OCI-LY1 (cell line): ENCODE measurements at regions not wholly inside any gene's neighbourhood (a gene's known extent, or its start where the extent isn't known, plus 50 kb on each side); places are given as distances from the start of the nearest gene placed in this dataset.

ENCODE experiments used
- H2AFZ ChIP-seq: fragments of 200-600 bp; sonication (generic), shearing (Covaris generic); 2 replicates; pipeline ENCODE4 v1.6.0; 2014; ENCODE audit warnings: antibody characterized with exemption, mild to moderate bottlenecking, low read length
- H3F3A ChIP-seq: fragments of 200-600 bp; sonication (generic), shearing (Covaris generic); 2 replicates; pipeline ENCODE4 v1.6.0; 2014; ENCODE audit warnings: mild to moderate bottlenecking, antibody characterized with exemption, low read length, moderate library complexity; ENCODE audit not compliant: insufficient read depth
- H3K27ac ChIP-seq: fragments of 200-600 bp; sonication (generic); 2 replicates; pipeline ENCODE4 v1.5.1; 2014; ENCODE audit warnings: low read length, mixed run types, mild to moderate bottlenecking, low read depth; ENCODE audit not compliant: poor library complexity, severe bottlenecking
- H3K27me3 ChIP-seq: fragments of 200-600 bp; sonication (generic); 2 replicates; pipeline ENCODE4 v1.6.0; 2014; ENCODE audit warnings: antibody characterized with exemption, mild to moderate bottlenecking, low read length, moderate library complexity; ENCODE audit not compliant: insufficient read depth
- H3K36me3 ChIP-seq: fragments of 200-600 bp; sonication (generic); 2 replicates; pipeline ENCODE4 v1.6.1; 2014; ENCODE audit warnings: mild to moderate bottlenecking, antibody characterized with exemption, low read length, moderate library complexity, mixed read lengths; ENCODE audit not compliant: insufficient read depth
- H3K4me1 ChIP-seq: fragments of 200-600 bp; sonication (generic); 2 replicates; pipeline ENCODE4 v1.5.1; 2014; ENCODE audit warnings: mild to moderate bottlenecking, low read length, moderate library complexity; ENCODE audit not compliant: insufficient read depth, severe bottlenecking
- H3K4me2 ChIP-seq: fragments of 200-600 bp; sonication (generic), shearing (Covaris generic); 2 replicates; pipeline ENCODE4 v1.6.1; 2014; ENCODE audit warnings: low read length
- H3K4me3 ChIP-seq: fragments of 200-600 bp; sonication (generic); 2 replicates; pipeline ENCODE4 v1.5.1; 2014; ENCODE audit warnings: low read length, low read depth, mild to moderate bottlenecking, mixed read lengths; ENCODE audit not compliant: poor library complexity, severe bottlenecking
- H3K79me2 ChIP-seq: fragments of 200-600 bp; shearing (Covaris generic); 2 replicates; pipeline ENCODE4 v1.6.1; 2016; ENCODE audit warnings: mixed run types, low read length, mixed read lengths; ENCODE audit not compliant: insufficient read depth
- H3K9ac ChIP-seq: fragments of 200-600 bp; sonication (generic), shearing (Covaris generic); 2 replicates; pipeline ENCODE4 v1.6.1; 2014; ENCODE audit warnings: mild to moderate bottlenecking, low read length, mixed read lengths
- H3K9me2 ChIP-seq: fragments of 200-600 bp; sonication (generic), shearing (Covaris generic); 2 replicates; pipeline ENCODE4 v1.6.1; 2014; ENCODE audit warnings: low read depth, mild to moderate bottlenecking, low read length, mixed read lengths
- H3K9me3 ChIP-seq: fragments of 200-600 bp; shearing (Covaris generic); 2 replicates; pipeline ENCODE4 v1.6.1; 2014; ENCODE audit warnings: low read length, mixed read lengths
- H4K20me1 ChIP-seq: fragments of 200-600 bp; sonication (generic), shearing (Covaris generic); 2 replicates; pipeline ENCODE4 v1.6.0; 2016; ENCODE audit warnings: mild to moderate bottlenecking, low read length; ENCODE audit not compliant: insufficient read depth
- CTCF ChIP-seq: fragments of 200-600 bp; sonication (generic), shearing (Covaris generic); IDR thresholded peaks from 2 replicates; pipeline ENCODE4 v1.5.1; 2017; ENCODE audit warnings: mild to moderate bottlenecking, antibody characterized with exemption, low read length, moderate library complexity, mixed read lengths
- EZH2 ChIP-seq: fragments of 200-600 bp; sonication (generic), shearing (Covaris generic); IDR thresholded peaks from 2 replicates; pipeline ENCODE4 v1.8.0; 2017; ENCODE audit warnings: borderline replicate concordance, mixed run types, mild to moderate bottlenecking, antibody characterized with exemption, low read length, moderate library complexity, mixed read lengths

GRCh38 chr5:143700994-143701393, 111.0 kb upstream of the HMHB1 start:
- no peaks in the 10 kb centered on the region for H3K36me3 ChIP-seq
- peaks cover 60% of the 10 kb centered on the region for H3K4me1 ChIP-seq
- H3K79me2 ChIP-seq = no peaks in the 10 kb centered on the region
- H3K9me2 ChIP-seq = no peaks in the 10 kb centered on the region
- peak overlapping the region; percentile 17 for H3K27ac ChIP-seq
- no peak overlapping the region for H2AFZ ChIP-seq
- H3K27me3 ChIP-seq = no peaks in the 10 kb centered on the region
- H3K9me3 ChIP-seq = no peaks in the 10 kb centered on the region
- no peaks in the 10 kb centered on the region for H3F3A ChIP-seq
- no peak overlapping the region for H3K9ac ChIP-seq
- H3K4me3 ChIP-seq = no peak overlapping the region
- no peak overlapping the region for H3K4me2 ChIP-seq
- TF ChIP-seq EZH2 (no peak), CTCF (peak; percentile 19; the same call in 1 of the 2 replicates)
- H4K20me1 ChIP-seq = no peaks in the 10 kb centered on the region

- Histone ChIP-seq H3K4me1 (peaks cover 78% of the 10 kb centered on the region), H3K9ac (peak overlapping the region; percentile 29; the same call in 1 of the 2 replicates), H3K36me3 (no peaks in the 10 kb centered on the region), H3K4me2 (peak overlapping the region; percentile 23), H3K9me2 (no peaks in the 10 kb centered on the region), H2AFZ (no peak overlapping the region), H3K9me3 (no peaks in the 10 kb centered on the region), H3F3A (no peaks in the 10 kb centered on the region), H3K79me2 (no peaks in the 10 kb centered on the region), H3K27ac (peak overlapping the region; percentile 96), H3K4me3 (no peak overlapping the region), H4K20me1 (no peaks in the 10 kb centered on the region), H3K27me3 (no peaks in the 10 kb centered on the region)
- TF ChIP-seq CTCF (no peak), EZH2 (no peak)
These were observed 112.8 kb upstream of the HMHB1 start for GRCh38 chr5:143699121-143699520.

- Histone ChIP-seq H3K27me3 (no peaks in the 10 kb centered on the region), H3K4me1 (peaks cover 84% of the 10 kb centered on the region), H3K27ac (peak overlapping the region; percentile 96), H3K9ac (peak overlapping the region; percentile 29; the same call in 1 of the 2 replicates), H3K79me2 (no peaks in the 10 kb centered on the region), H3K4me3 (no peak overlapping the region), H3K36me3 (no peaks in the 10 kb centered on the region), H2AFZ (no peak overlapping the region), H4K20me1 (no peaks in the 10 kb centered on the region), H3K9me2 (no peaks in the 10 kb centered on the region), H3F3A (no peaks in the 10 kb centered on the region), H3K4me2 (peak overlapping the region; percentile 23; the same call in 1 of the 2 replicates), H3K9me3 (no peaks in the 10 kb centered on the region)
- no peak for TF ChIP-seq CTCF
- TF ChIP-seq EZH2 = no peak
These were observed 113.4 kb upstream of the HMHB1 start for GRCh38 chr5:143698574-143698973.
